ENCODE measurements at regions not wholly inside any gene's neighbourhood (a gene's known extent, or its start where the extent isn't known, plus 50 kb on each side); places are given as distances from the start of the nearest gene placed in this dataset.
"Not testable (repeated sequence)": the region's sequence is repeated elsewhere in the genome, so short reads cannot be mapped to it uniquely, and the experiment has no call there.

GRCh38 chr12:47610686-47611252 is 95.1 kb downstream of the RPAP3 start:
- Mint-ChIP-seq H3K27ac (no peak overlapping the region), H3K27me3 (no peaks in the 10 kb centered on the region), H3K4me1 (ENCODE audit: low read depth) (no peaks in the 10 kb centered on the region), H3K9me3 (peaks cover 53% of the 10 kb centered on the region), H3K36me3 (peaks cover 36% of the 10 kb centered on the region), H3K4me3 (no peak overlapping the region)
- DNase-seq, result no peak
- intact Hi-C loops (cut with micrococcal nuclease), result no loop called here
- ChIA-PET CTCF (no interaction called here), POLR2A (interaction anchor here (0.8 kb wide), 1 partner anchor 216 kb away, joined by 3 read pairs; no protein-coding TSS in a partner anchor)

- peaks cover 4% of the 10 kb centered on the region for H3K4me1 Mint-ChIP-seq (ENCODE audit: low read depth)
- ChIA-PET POLR2A (no interaction called here), CTCF (no interaction called here)
- H3K36me3 Mint-ChIP-seq, result peaks cover 33% of the 10 kb centered on the region
- intact Hi-C loops (cut with micrococcal nuclease), result no loop called here
- H3K27me3 Mint-ChIP-seq, result no peaks in the 10 kb centered on the region
- no peak for DNase-seq
- no peak overlapping the region for H3K27ac Mint-ChIP-seq
- H3K4me3 Mint-ChIP-seq, result no peak overlapping the region
- H3K9me3 Mint-ChIP-seq, result peaks cover 53% of the 10 kb centered on the region
Measured at GRCh38 chr12:47609806-47610205, 96.0 kb downstream of the RPAP3 start.

GRCh38 chr12:47608671-47609070 is 97.2 kb downstream of the RPAP3 start:
- Mint-ChIP-seq H3K9me3 (peaks cover 46% of the 10 kb centered on the region), H3K4me1 (ENCODE audit: low read depth) (peaks cover 10% of the 10 kb centered on the region), H3K36me3 (peaks cover 23% of the 10 kb centered on the region)
- CTCF ChIA-PET; intact Hi-C loops (cut with micrococcal nuclease); H3K4me3 Mint-ChIP-seq; POLR2A ChIA-PET; DNase-seq; H3K27me3 Mint-ChIP-seq; H3K27ac Mint-ChIP-seq: not testable (repeated sequence)

DNA sequence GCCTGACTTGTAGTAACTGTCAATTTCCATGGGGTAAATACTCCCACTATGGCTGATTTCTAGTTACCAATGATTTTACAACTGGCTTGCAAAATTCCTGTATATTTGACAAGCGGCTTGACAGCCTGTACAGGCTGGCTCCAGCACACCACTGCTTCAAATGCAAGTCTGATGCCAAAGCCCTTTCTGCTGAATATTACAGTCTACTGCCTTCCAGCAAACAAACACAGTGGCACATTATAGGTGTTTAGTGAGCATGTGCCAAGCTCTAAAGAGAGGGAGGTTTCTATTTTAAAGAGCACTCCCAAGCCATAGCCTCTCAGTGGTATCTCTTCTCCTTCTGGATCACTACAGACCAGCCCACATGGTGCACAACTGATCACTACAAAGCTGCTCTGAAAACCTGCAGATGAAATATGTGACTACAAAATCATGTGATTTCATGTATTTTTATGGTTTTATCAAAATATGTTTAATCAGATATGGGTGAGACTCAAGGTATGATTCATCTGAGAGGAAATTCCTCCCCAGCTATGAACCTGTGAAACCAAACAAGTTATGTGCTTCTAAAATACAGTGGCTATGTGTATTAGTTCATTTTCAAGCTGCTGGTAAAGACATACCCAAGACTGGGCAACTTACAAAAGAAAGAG is 101.5 kb downstream of the RPAP3 start:
- H3K36me3 Mint-ChIP-seq, result peaks cover 13% of the 10 kb centered on the region
- H3K27me3 Mint-ChIP-seq, result no peaks in the 10 kb centered on the region
- H3K4me3 Mint-ChIP-seq, result no peak overlapping the region
- ChIA-PET POLR2A (no interaction called here), CTCF (interaction anchor here (1.5 kb wide), 1 partner anchor 32 kb away, joined by 5 read pairs; no protein-coding TSS in a partner anchor)
- H3K27ac Mint-ChIP-seq, result no peak overlapping the region
- intact Hi-C loops (cut with micrococcal nuclease), result no loop called here
- peaks cover 10% of the 10 kb centered on the region for H3K4me1 Mint-ChIP-seq (ENCODE audit: low read depth)
- no peak for DNase-seq
- peaks cover 25% of the 10 kb centered on the region for H3K9me3 Mint-ChIP-seq

GRCh38 chr12:47602949-47603558 is 102.8 kb downstream of the RPAP3 start:
- intact Hi-C loops (cut with micrococcal nuclease), result no loop called here
- Mint-ChIP-seq H3K9me3 (peaks cover 20% of the 10 kb centered on the region), H3K27ac (no peak overlapping the region), H3K4me3 (no peak overlapping the region), H3K4me1 (ENCODE audit: low read depth) (peaks cover 10% of the 10 kb centered on the region), H3K36me3 (peaks cover 13% of the 10 kb centered on the region), H3K27me3 (no peaks in the 10 kb centered on the region)
- ChIA-PET CTCF (no interaction called here), POLR2A (no interaction called here)
- no peak for DNase-seq

- CTCF ChIA-PET, result no interaction called here
- peaks cover 13% of the 10 kb centered on the region for H3K9me3 Mint-ChIP-seq
- intact Hi-C loops (cut with micrococcal nuclease), result no loop called here
- H3K27me3 Mint-ChIP-seq, result no peaks in the 10 kb centered on the region
- no peak overlapping the region for H3K27ac Mint-ChIP-seq
- no peak overlapping the region for H3K4me3 Mint-ChIP-seq
- peaks cover 10% of the 10 kb centered on the region for H3K4me1 Mint-ChIP-seq (ENCODE audit: low read depth)
- DNase-seq, result no peak
- H3K36me3 Mint-ChIP-seq, result peaks cover 8% of the 10 kb centered on the region
- POLR2A ChIA-PET, result no interaction called here
Measured at GRCh38 chr12:47602325-47602724, 103.5 kb downstream of the RPAP3 start.

DNA sequence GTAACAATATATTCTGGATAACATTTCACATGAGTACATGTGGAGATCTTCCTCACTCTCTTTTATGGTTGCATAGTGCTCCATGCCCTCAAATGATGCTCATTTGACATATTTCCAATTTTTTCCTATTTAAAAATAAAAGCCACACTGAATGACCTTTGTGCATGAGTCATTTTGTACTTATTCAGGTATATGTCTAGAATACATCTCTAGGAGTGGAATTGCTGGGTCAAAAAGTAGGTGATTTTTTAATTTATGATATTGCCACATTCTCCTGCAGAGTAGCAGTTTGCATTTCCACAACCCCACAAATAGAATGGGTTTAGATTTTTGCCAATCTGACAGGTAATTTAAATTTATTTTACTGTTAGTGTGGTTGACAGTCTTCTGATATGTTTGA is 104.8 kb downstream of the RPAP3 start:
- H3K9me3 Mint-ChIP-seq, result peaks cover 4% of the 10 kb centered on the region
- no peak overlapping the region for H3K27ac Mint-ChIP-seq
- CTCF ChIA-PET, result no interaction called here
- H3K4me1 Mint-ChIP-seq (ENCODE audit: low read depth), result peaks cover 10% of the 10 kb centered on the region
- H3K27me3 Mint-ChIP-seq, result no peaks in the 10 kb centered on the region
- DNase-seq, result no peak
- POLR2A ChIA-PET, result no interaction called here
- peaks cover under 1% of the 10 kb centered on the region for H3K36me3 Mint-ChIP-seq
- intact Hi-C loops (cut with micrococcal nuclease), result no loop called here
- no peak overlapping the region for H3K4me3 Mint-ChIP-seq

GRCh38 chr12:47591795-47592194 is 114.0 kb downstream of the RPAP3 start:
- Mint-ChIP-seq H3K36me3 (no peaks in the 10 kb centered on the region), H3K4me3 (no peak overlapping the region), H3K27me3 (no peaks in the 10 kb centered on the region), H3K9me3 (no peaks in the 10 kb centered on the region), H3K4me1 (ENCODE audit: low read depth) (no peaks in the 10 kb centered on the region), H3K27ac (no peak overlapping the region)
- no peak for DNase-seq
- POLR2A ChIA-PET, result no interaction called here
- intact Hi-C loops (cut with micrococcal nuclease), result no loop called here
- CTCF ChIA-PET, result no interaction called here

GRCh38 chr12:47591361-47591791 is 114.5 kb downstream of the RPAP3 start:
- H3K4me1 Mint-ChIP-seq (ENCODE audit: low read depth), result no peaks in the 10 kb centered on the region
- H3K9me3 Mint-ChIP-seq, result no peaks in the 10 kb centered on the region
- ChIA-PET POLR2A (no interaction called here), CTCF (no interaction called here)
- H3K36me3 Mint-ChIP-seq, result no peaks in the 10 kb centered on the region
- H3K27ac Mint-ChIP-seq, result no peak overlapping the region
- H3K27me3 Mint-ChIP-seq, result no peaks in the 10 kb centered on the region
- intact Hi-C loops (cut with micrococcal nuclease), result no loop called here
- DNase-seq, result no peak
- H3K4me3 Mint-ChIP-seq, result no peak overlapping the region

DNA sequence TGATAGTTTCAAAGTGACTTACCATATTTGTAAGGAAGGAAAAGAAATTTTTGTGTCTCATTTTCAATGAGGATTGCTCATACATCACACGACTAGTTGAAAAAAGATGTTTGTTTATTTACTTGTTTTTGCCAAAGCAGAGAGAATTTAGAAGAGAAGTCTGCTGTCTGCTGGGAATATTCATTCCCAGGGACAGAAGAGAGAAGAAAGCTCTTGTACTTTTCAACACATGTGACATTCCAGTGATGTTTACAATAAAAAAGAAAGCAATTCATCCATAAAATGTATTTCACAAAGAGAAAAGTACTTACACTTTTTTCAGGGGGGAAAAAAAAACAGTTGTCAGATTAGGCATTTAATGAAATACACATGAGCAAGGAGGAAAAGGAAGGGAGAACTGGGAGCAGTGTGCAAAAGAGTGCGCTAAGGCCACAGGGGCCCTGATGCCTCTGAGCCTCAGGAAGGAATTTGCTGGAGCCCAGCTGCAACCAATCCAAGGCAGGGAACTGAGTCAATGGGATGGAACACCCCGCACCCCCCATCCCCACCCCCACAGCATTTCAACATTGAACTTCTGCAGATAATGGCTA is 115.0 kb downstream of the RPAP3 start:
- ChIA-PET CTCF (no interaction called here), POLR2A (no interaction called here)
- no peaks in the 10 kb centered on the region for H3K9me3 Mint-ChIP-seq
- no peaks in the 10 kb centered on the region for H3K27me3 Mint-ChIP-seq
- H3K36me3 Mint-ChIP-seq, result no peaks in the 10 kb centered on the region
- H3K4me3 Mint-ChIP-seq, result no peak overlapping the region
- no peak for DNase-seq
- no peak overlapping the region for H3K27ac Mint-ChIP-seq
- intact Hi-C loops (cut with micrococcal nuclease), result no loop called here
- no peaks in the 10 kb centered on the region for H3K4me1 Mint-ChIP-seq (ENCODE audit: low read depth)

DNA sequence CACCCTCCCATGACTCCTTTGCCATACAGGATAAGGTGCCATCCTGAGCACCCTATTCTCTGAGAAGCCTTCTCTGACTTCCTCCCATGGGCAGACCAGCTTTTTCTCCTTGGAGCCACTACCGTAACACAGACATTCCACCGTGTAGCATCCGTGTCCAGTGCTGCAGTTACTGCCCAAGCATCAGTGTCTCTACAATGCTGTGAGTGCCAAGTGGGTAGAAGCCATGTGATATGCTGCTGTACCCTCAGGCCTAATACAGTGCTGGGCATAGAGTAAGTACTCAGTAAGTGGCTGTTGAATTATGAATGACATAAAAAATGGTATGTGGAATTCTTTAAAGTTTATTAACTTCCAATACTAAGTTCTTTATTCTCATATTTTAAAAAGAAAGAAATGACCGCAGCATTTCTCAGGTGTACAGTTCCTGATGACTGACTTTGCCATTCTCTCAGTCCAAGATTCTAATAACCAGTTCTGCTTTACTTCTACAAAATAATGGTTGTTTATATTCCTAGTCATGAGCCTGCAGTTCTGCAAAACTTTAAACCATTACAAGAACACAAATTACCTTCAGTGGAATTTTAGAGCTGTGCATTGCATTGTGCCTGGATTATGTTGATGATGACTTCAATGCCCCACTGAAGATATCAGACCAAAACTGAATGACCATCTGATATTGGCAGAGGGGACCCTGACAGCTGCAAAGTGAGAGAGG is 118.7 kb downstream of the RPAP3 start:
- Mint-ChIP-seq H3K27ac (no peak overlapping the region), H3K4me1 (ENCODE audit: low read depth) (no peaks in the 10 kb centered on the region), H3K36me3 (no peaks in the 10 kb centered on the region), H3K4me3 (no peak overlapping the region), H3K27me3 (peaks cover 3% of the 10 kb centered on the region), H3K9me3 (no peaks in the 10 kb centered on the region)
- intact Hi-C loops (cut with micrococcal nuclease), result no loop called here
- no peak for DNase-seq
- CTCF ChIA-PET, result no interaction called here
- POLR2A ChIA-PET, result no interaction called here

GRCh38 chr12:47585507-47585906 is 120.3 kb downstream of the RPAP3 start:
- DNase-seq, result no peak
- Mint-ChIP-seq H3K36me3 (no peaks in the 10 kb centered on the region), H3K4me3 (no peak overlapping the region), H3K9me3 (no peaks in the 10 kb centered on the region), H3K27me3 (peaks cover 3% of the 10 kb centered on the region), H3K4me1 (ENCODE audit: low read depth) (no peaks in the 10 kb centered on the region), H3K27ac (no peak overlapping the region)
- ChIA-PET POLR2A (no interaction called here), CTCF (no interaction called here)
- intact Hi-C loops (cut with micrococcal nuclease), result no loop called here

All from activated CD4-positive, alpha-beta memory T cell treated with anti-CD3 and anti-CD28 coated beads for 36 hours (primary cell).